ENCODE measurements at regions not wholly inside any gene's neighbourhood (a gene's known extent, or its start where the extent isn't known, plus 50 kb on each side); places are given as distances from the start of the nearest gene placed in this dataset.

- no peak for TF ChIP-seq EZH2phosphoT487 (IDR thresholded peaks at IDR 0.05; ENCODE audit: insufficient read depth, low read depth)
- no peak for TF ChIP-seq EZH2 (IDR thresholded peaks at IDR 0.05; ENCODE audit: insufficient read depth, poor library complexity, severe bottlenecking)
Observed at GRCh38 chr2:104635608-104636007, 218.3 kb upstream of the POU3F3 start.

All from GM23248 (cell line).